H1 (cell line): ENCODE measurements at regions not wholly inside any gene's neighbourhood (a gene's known extent, or its start where the extent isn't known, plus 50 kb on each side); places are given as distances from the start of the nearest gene placed in this dataset.

Source experiments
- CTCF ChIA-PET: fragments of 300-600 bp; sonication (Branson Sonifier 250); formaldehyde crosslinking; loops from one replicate; lab custom pipeline; 2021; ENCODE audit not compliant: partially characterized antibody; lab: Charles Lee
- POLR2A ChIA-PET: fragments of 300-600 bp; sonication (Branson Sonifier 250); formaldehyde crosslinking; loops from one replicate; lab custom pipeline; 2021; ENCODE audit warnings: inconsistent platforms; ENCODE audit not compliant: partially characterized antibody; lab: Charles Lee
- DNase-seq, 2 experiments: peaks; one replicate each; pipeline versions ENCODE4 v3.0.0 to v3.0.0-alpha.2; 2010 to 2022; ENCODE audit warnings: low spot score in 2 of 2, low read depth in 1 of 2, mixed read lengths in 1 of 2
- FAIRE-seq: peaks from 2 replicates; lab custom pipeline; 2011; peaks lifted over from hg19 to GRCh38; lab: Jason Lieb, UNC
- H2AFZ ChIP-seq: 2 replicates; pipeline ENCODE4 v1.8.1; 2012; ENCODE audit warnings: low read length, inconsistent platforms
- H2AK5ac ChIP-seq: 2 replicates; pipeline ENCODE4 v1.6.1; 2013; ENCODE audit warnings: low read depth, low read length
- H2BK120ac ChIP-seq: replicated peaks from 2 replicates; pipeline ENCODE3; 2013; ENCODE audit warnings: low read depth, low read length, inconsistent platforms
- H2BK12ac ChIP-seq: 2 replicates; pipeline ENCODE4 v1.6.1; 2013; ENCODE audit warnings: low read depth, low read length
- H2BK15ac ChIP-seq: 2 replicates; pipeline ENCODE4 v1.6.1; 2013; ENCODE audit warnings: low read length
- H2BK20ac ChIP-seq: 2 replicates; pipeline ENCODE4 v1.6.1; 2013; ENCODE audit warnings: low read length
- H2BK5ac ChIP-seq: 2 replicates; pipeline ENCODE4 v1.6.1; 2013; ENCODE audit warnings: low read depth, low read length
- H3K14ac ChIP-seq: 2 replicates; pipeline ENCODE4 v1.6.1; 2013; ENCODE audit warnings: inconsistent platforms; ENCODE audit not compliant: insufficient read length
- H3K18ac ChIP-seq: 2 replicates; pipeline ENCODE4 v1.6.1; 2013; ENCODE audit warnings: low read length; ENCODE audit errors: extremely low read depth
- H3K23ac ChIP-seq: 2 replicates; pipeline ENCODE4 v1.6.1; 2013; ENCODE audit warnings: inconsistent platforms; ENCODE audit not compliant: insufficient read length
- H3K23me2 ChIP-seq: 2 replicates; pipeline ENCODE4 v1.6.1; 2013; ENCODE audit warnings: low read depth, low read length
- H3K27ac ChIP-seq: 2 replicates; pipeline ENCODE4 v1.6.1; 2011; ENCODE audit warnings: low read depth, low read length, inconsistent platforms
- H3K27me3 ChIP-seq, 4 experiments: replicated peaks in 1 of 4; 1 replicate in 1 of 4; 2 replicates in 3 of 4; pipeline versions ENCODE4 v1.6.1 to v1.8.1; 2011 to 2013; ENCODE audit warnings: low read length in 3 of 4, mild to moderate bottlenecking in 3 of 4, inconsistent platforms in 2 of 4, mixed read lengths in 2 of 4, moderate library complexity in 1 of 4; ENCODE audit not compliant: control insufficient read depth in 3 of 4, insufficient read depth in 3 of 4; ENCODE audit errors: extremely low read depth in 1 of 4
- H3K36me3 ChIP-seq, 4 experiments: 2 replicates each; pipeline versions ENCODE4 v1.6.1 to v1.8.1; 2011 to 2013; ENCODE audit warnings: mild to moderate bottlenecking in 4 of 4, low read length in 3 of 4, moderate library complexity in 2 of 4, control low read depth in 1 of 4, inconsistent platforms in 1 of 4; ENCODE audit not compliant: insufficient read depth in 4 of 4, control insufficient read depth in 2 of 4
- H3K4ac ChIP-seq: replicated peaks from 2 replicates; pipeline ENCODE3; 2013; ENCODE audit warnings: low read length, low read depth, mixed read lengths, inconsistent platforms; ENCODE audit not compliant: insufficient read length
- H3K4me1 ChIP-seq, 4 experiments: replicated peaks in 1 of 4; 1 replicate in 1 of 4; 2 replicates in 3 of 4; pipeline versions ENCODE4 v1.6.1 to v1.8.1; 2011 to 2013; ENCODE audit warnings: low read length in 3 of 4, inconsistent platforms in 2 of 4, mixed read lengths in 1 of 4; ENCODE audit not compliant: insufficient read depth in 4 of 4, control insufficient read depth in 3 of 4
- H3K4me2 ChIP-seq, 2 experiments: 2 replicates each; pipeline versions ENCODE4 v1.6.1 to v1.8.1; 2011 to 2013; ENCODE audit warnings: low read depth in 2 of 2, low read length in 2 of 2, control low read depth in 1 of 2, inconsistent platforms in 1 of 2, mild to moderate bottlenecking in 1 of 2; ENCODE audit not compliant: insufficient read depth in 1 of 2
- H3K4me3 ChIP-seq, 4 experiments: fragments of 200-600, 300-600 bp in 1 of 4; sonication (generic), shearing (Covaris generic), sonication (Bioruptor Twin) in 1 of 4; 2 replicates each; pipeline versions ENCODE4 v1.5.1 to v1.8.1; 2011 to 2016; ENCODE audit warnings: low read length in 4 of 4, low read depth in 3 of 4, control low read depth in 2 of 4, inconsistent platforms in 2 of 4, mild to moderate bottlenecking in 2 of 4, mixed read lengths in 1 of 4, moderate library complexity in 1 of 4; ENCODE audit not compliant: insufficient read depth in 2 of 4; ENCODE audit errors: extremely low read depth in 1 of 4
- H3K56ac ChIP-seq: replicated peaks from 2 replicates; pipeline ENCODE3; 2013; ENCODE audit warnings: low read depth, mild to moderate bottlenecking, mixed read lengths, low read length, inconsistent platforms; ENCODE audit not compliant: insufficient read length
- H3K79me1 ChIP-seq: 2 replicates; pipeline ENCODE4 v1.6.1; 2013; ENCODE audit warnings: low read depth, low read length, control low read depth
- H3K79me2 ChIP-seq, 2 experiments: 2 replicates each; pipeline versions ENCODE4 v1.6.1 to v1.8.1; 2012 to 2013; ENCODE audit warnings: low read length in 2 of 2, mild to moderate bottlenecking in 2 of 2, inconsistent platforms in 1 of 2; ENCODE audit not compliant: insufficient read depth in 2 of 2, control insufficient read depth in 1 of 2
- H3K9ac ChIP-seq, 4 experiments: replicated peaks in 1 of 4; 1 replicate in 1 of 4; 2 replicates in 3 of 4; pipeline versions ENCODE4 v1.6.1 to v1.8.1; 2011 to 2013; ENCODE audit warnings: low read depth in 3 of 4, low read length in 3 of 4, control low read depth in 2 of 4, mild to moderate bottlenecking in 2 of 4, moderate library complexity in 2 of 4, inconsistent platforms in 1 of 4; ENCODE audit errors: extremely low read depth in 1 of 4
- H3K9me3 ChIP-seq, 2 experiments: 2 replicates each; pipeline versions ENCODE4 v1.6.1 to v1.8.1; 2012 to 2013; ENCODE audit warnings: mild to moderate bottlenecking in 2 of 2, moderate library complexity in 2 of 2, control low read depth in 1 of 2, inconsistent platforms in 1 of 2, low read depth in 1 of 2, low read length in 1 of 2, mixed read lengths in 1 of 2; ENCODE audit not compliant: insufficient read depth in 2 of 2
- H4K20me1 ChIP-seq, 2 experiments: replicated peaks in 1 of 2; 2 replicates each; pipeline versions ENCODE3 to v1.8.1; 2011 to 2013; ENCODE audit warnings: inconsistent platforms in 2 of 2, low read length in 2 of 2, mild to moderate bottlenecking in 1 of 2; ENCODE audit not compliant: insufficient read depth in 2 of 2, control insufficient read depth in 1 of 2
- H4K5ac ChIP-seq: 2 replicates; pipeline ENCODE4 v1.6.1; 2013; ENCODE audit warnings: low read length, low read depth, mixed read lengths, inconsistent platforms; ENCODE audit not compliant: insufficient read length
- H4K8ac ChIP-seq: 2 replicates; pipeline ENCODE4 v1.8.0; 2013; ENCODE audit warnings: mild to moderate bottlenecking, moderate library complexity, low read length, inconsistent platforms; ENCODE audit not compliant: insufficient read depth; ENCODE audit errors: extremely low read depth
- H4K91ac ChIP-seq: replicated peaks from 2 replicates; pipeline ENCODE3; 2013; ENCODE audit warnings: low read length, mixed read lengths, inconsistent platforms; ENCODE audit not compliant: insufficient read length
- ASH2L ChIP-seq: fragments of 200-600, 300-600 bp; sonication (generic); IDR thresholded peaks from one replicate; pipeline ENCODE4 v1.7.1; 2017; ENCODE audit warnings: low read length
- ATF3 ChIP-seq: IDR thresholded peaks from 2 replicates; pipeline ENCODE4 v1.6.1; 2011; ENCODE audit warnings: low read depth, mild to moderate bottlenecking, low read length; ENCODE audit not compliant: insufficient read depth
- CREB1 ChIP-seq: IDR thresholded peaks from 2 replicates; pipeline ENCODE4 v1.6.1; 2012; ENCODE audit warnings: inconsistent platforms
- PHF8 ChIP-seq: fragments of 200-600 bp; sonication (generic); conservative IDR thresholded peaks from 2 replicates; pipeline ENCODE4 v1.7.1; 2012; ENCODE audit warnings: low read depth, mild to moderate bottlenecking, inconsistent platforms, low read length, moderate library complexity
- SRF ChIP-seq: IDR thresholded peaks from 2 replicates; pipeline ENCODE4 v1.6.1; 2011; ENCODE audit warnings: mild to moderate bottlenecking, low read depth, low read length, moderate library complexity
- SUZ12 ChIP-seq: fragments of 200-600 bp; sonication (generic); IDR thresholded peaks from 2 replicates; pipeline ENCODE4 v1.6.1; 2012; ENCODE audit warnings: mild to moderate bottlenecking, inconsistent platforms, low read length, moderate library complexity, mixed read lengths
- TAF1 ChIP-seq: IDR thresholded peaks from 2 replicates; pipeline ENCODE4 v1.6.1; 2011; ENCODE audit warnings: mild to moderate bottlenecking, low read depth, low read length
- TEAD4 ChIP-seq: IDR thresholded peaks from 2 replicates; pipeline ENCODE4 v1.6.1; 2012; ENCODE audit warnings: low read depth, low read length, inconsistent platforms, mixed read lengths
- WGBS, 2 experiments: shearing (Covaris generic) in 1 of 2; methylation state at CpG; one replicate each; pipeline versions ENCODE4 v1.1.6 to v1.1.7; 2013 to 2015; ENCODE audit warnings: low lambda C conversion rate in 2 of 2, mixed read lengths in 2 of 2, inconsistent platforms in 1 of 2, low coverage in 1 of 2, missing lambda C conversion rate in 1 of 2; ENCODE audit not compliant: insufficient replicate concordance in 2 of 2, insufficient coverage in 1 of 2, insufficient read length in 1 of 2; ENCODE audit errors: extremely low coverage in 1 of 2, missing lambda C conversion rate in 1 of 2; 5-methylcytosine and 5-hydroxymethylcytosine counted together

GRCh38 chr6:112761740-112762139 is 414.6 kb downstream of the RFPL4B start:
- H3K9ac ChIP-seq, result no peak overlapping the region
- no peak overlapping the region for H2AFZ ChIP-seq
- H3K9me3 ChIP-seq, result peaks cover 0 to 3% of the 10 kb centered on the region in 2 experiments; a peak in 1 of 4 replicates
- no peak overlapping the region for H2BK12ac ChIP-seq
- H4K20me1 ChIP-seq, result no peaks in the 10 kb centered on the region
- no peak overlapping the region for H4K91ac ChIP-seq
- no peak overlapping the region for H3K18ac ChIP-seq
- H3K4me2 ChIP-seq, result no peak overlapping the region
- TF ChIP-seq TEAD4, result no peak
- TF ChIP-seq ATF3, result no peak
- TF ChIP-seq SUZ12, result no peak
- TF ChIP-seq TAF1, result no peak
- TF ChIP-seq CREB1, result no peak
- TF ChIP-seq PHF8, result no peak
- no peak for TF ChIP-seq ASH2L
- no peak for TF ChIP-seq SRF
- DNase-seq, result no peak
- no peak overlapping the region for H2BK120ac ChIP-seq
- H3K4me1 ChIP-seq, result no peaks in the 10 kb centered on the region
- no peak overlapping the region for H3K4me3 ChIP-seq
- no peak overlapping the region for H3K56ac ChIP-seq
- no peaks in the 10 kb centered on the region for H3K23me2 ChIP-seq
- H3K79me1 ChIP-seq, result no peaks in the 10 kb centered on the region
- H3K27me3 ChIP-seq, result no peaks in the 10 kb centered on the region
- no peak overlapping the region for H2BK20ac ChIP-seq
- no peak overlapping the region for H3K4ac ChIP-seq
- FAIRE-seq, result no peak
- H4K5ac ChIP-seq, result no peak overlapping the region
- no peak overlapping the region for H2BK5ac ChIP-seq
- ChIA-PET POLR2A (no interaction called here), CTCF (no interaction called here)
- H3K23ac ChIP-seq, result no peak overlapping the region
- H4K8ac ChIP-seq, result no peak overlapping the region
- no peak overlapping the region for H2BK15ac ChIP-seq
- 91% methylated on average over 2 of the region's 2 CpGs; no CpG with 5 or more reads in 1 of the 2 experiments for WGBS, 2 experiments
- H3K79me2 ChIP-seq, result no peaks in the 10 kb centered on the region
- H3K27ac ChIP-seq, result no peak overlapping the region
- H2AK5ac ChIP-seq, result no peak overlapping the region
- H3K36me3 ChIP-seq, result no peaks in the 10 kb centered on the region
- H3K14ac ChIP-seq, result no peak overlapping the region
